HepG2 (cell line): ENCODE measurements at regions not wholly inside any gene's neighbourhood (a gene's known extent, or its start where the extent isn't known, plus 50 kb on each side); places are given as distances from the start of the nearest gene placed in this dataset.

Source experiments
- ATAC-seq: fragments of 200-7000 bp; cut with Tn5 transposase; 3 replicates; pipeline ENCODE4 v1.9.1; 2020; ENCODE audit warnings: mild to moderate bottlenecking, moderate library complexity
- BruUV-seq: library from RNA; stranded (reverse); fragments of 400-500 nt; replicated peaks from 2 replicates; lab custom pipeline; 2021; lab: Mats Ljungman, UMichigan
- CTCF ChIA-PET: fragments of 300-600 bp; formaldehyde crosslinking; extraction: SDS; loops from one replicate; lab custom pipeline; 2021; ENCODE audit warnings: low total read pairs, inconsistent platforms, low intra/inter-chr PET ratio; lab: Yijun Ruan, JAX
- POLR2A ChIA-PET: fragments of 350-600 bp; sonication (Branson Sonifier 250); formaldehyde crosslinking; loops from one replicate; lab custom pipeline; 2020; ENCODE audit warnings: antibody characterized with exemption, inconsistent platforms; lab: Yijun Ruan, JAX
- DNase-seq: peaks from one replicate; pipeline ENCODE4 v3.0.0-alpha.2; 2015; ENCODE audit warnings: low spot score
- FAIRE-seq: peaks from 3 replicates; lab custom pipeline; 2011; peaks lifted over from hg19 to GRCh38; lab: Jason Lieb, UNC
- H2AFZ ChIP-seq: one replicate; pipeline ENCODE4 v1.6.1; 2011; ENCODE audit warnings: low read length, inconsistent platforms
- H3K27ac ChIP-seq: fragments of 300-600 bp; 3 replicates; pipeline ENCODE4 v1.8.0; 2011; ENCODE audit warnings: mixed run types, mild to moderate bottlenecking, mixed read lengths, low read length, inconsistent platforms; ENCODE audit not compliant: insufficient read depth; ENCODE audit errors: extremely low read length
- H3K27me3 ChIP-seq, 2 experiments: fragments of 200-600 bp in 1 of 2; 2 replicates in 1 of 2; 3 replicates in 1 of 2; pipeline versions ENCODE4 v1.6.0 to v1.8.0; 2011; ENCODE audit warnings: low read length in 2 of 2, mild to moderate bottlenecking in 2 of 2, moderate library complexity in 2 of 2, inconsistent platforms in 1 of 2; ENCODE audit not compliant: insufficient read depth in 2 of 2, control insufficient read depth in 1 of 2
- H3K36me3 ChIP-seq, 2 experiments: fragments of 200-600 bp in 1 of 2; replicated peaks in 1 of 2; 2 replicates in 1 of 2; 3 replicates in 1 of 2; pipeline versions ENCODE4 v1.5.1 to v1.8.0; 2011; ENCODE audit warnings: low read length in 2 of 2, inconsistent platforms in 1 of 2; ENCODE audit not compliant: insufficient read depth in 2 of 2, control insufficient read depth in 1 of 2
- H3K4me1 ChIP-seq: 2 replicates; pipeline ENCODE4 v1.5.1; 2012; ENCODE audit warnings: low read length, inconsistent platforms; ENCODE audit not compliant: insufficient read depth
- H3K4me2 ChIP-seq: 2 replicates; pipeline ENCODE4 v1.6.0; 2011; ENCODE audit warnings: low read depth, low read length, inconsistent platforms
- H3K4me3 ChIP-seq, 3 experiments: fragments of 200-600 bp in 1 of 3; sonication (generic), shearing (Covaris generic) in 1 of 3; replicated peaks in 1 of 3; 2 replicates each; pipeline ENCODE4 v1.5.1; 2011 to 2016; ENCODE audit warnings: low read length in 3 of 3, inconsistent platforms in 2 of 3, low read depth in 2 of 3, mild to moderate bottlenecking in 2 of 3, control low read depth in 1 of 3, mixed read lengths in 1 of 3; ENCODE audit not compliant: insufficient read depth in 1 of 3
- H3K79me2 ChIP-seq: one replicate; pipeline ENCODE4 v1.6.1; 2011; ENCODE audit warnings: low read length, inconsistent platforms; ENCODE audit not compliant: insufficient read depth
- H3K9ac ChIP-seq: 2 replicates; pipeline ENCODE4 v1.6.0; 2011; ENCODE audit warnings: mild to moderate bottlenecking, low read depth, low read length, inconsistent platforms; ENCODE audit not compliant: insufficient read depth
- H3K9me3 ChIP-seq: 2 replicates; pipeline ENCODE4 v1.5.1; 2012; ENCODE audit warnings: mild to moderate bottlenecking, low read length
- H4K20me1 ChIP-seq: 2 replicates; pipeline ENCODE4 v1.6.0; 2011; ENCODE audit warnings: inconsistent platforms, mild to moderate bottlenecking, low read length, moderate library complexity; ENCODE audit not compliant: insufficient read depth
- ADNP ChIP-seq: sonication (generic); formaldehyde crosslinking; IDR thresholded peaks from 2 replicates; pipeline ENCODE4 v1.4.0; 2020; ENCODE audit warnings: missing genetic modification reagents
- ATM ChIP-seq: fragments of 450-650 bp; IDR thresholded peaks from 2 replicates; pipeline ENCODE4 v1.7.1; 2017; ENCODE audit warnings: mild to moderate bottlenecking, borderline replicate concordance
- FUBP1 ChIP-seq: sonication (generic); formaldehyde crosslinking; IDR thresholded peaks from 2 replicates; pipeline ENCODE4 v1.5.1; 2020; ENCODE audit warnings: missing genetic modification reagents, mild to moderate bottlenecking, borderline replicate concordance
- KDM3A ChIP-seq: IDR thresholded peaks from 2 replicates; pipeline ENCODE4 v1.6.1; 2018; ENCODE audit warnings: low read depth, missing compliant biosample characterization
- MAF1 ChIP-seq: sonication (generic); formaldehyde crosslinking; IDR thresholded peaks from 2 replicates; pipeline ENCODE4 v1.5.0; 2020; ENCODE audit warnings: missing genetic modification reagents, borderline replicate concordance
- MTA1 ChIP-seq: sonication (generic); formaldehyde crosslinking; IDR thresholded peaks from 2 replicates; pipeline ENCODE4 v1.4.0; 2020; ENCODE audit warnings: missing genetic modification reagents, mild to moderate bottlenecking, borderline replicate concordance
- NFE2 ChIP-seq: sonication (generic); formaldehyde crosslinking; IDR thresholded peaks from 2 replicates; pipeline ENCODE4 v1.4.0; 2020; ENCODE audit warnings: missing genetic modification reagents
- NR3C1 ChIP-seq: sonication (generic); formaldehyde crosslinking; IDR thresholded peaks from 2 replicates; pipeline ENCODE4 v1.4.0; 2020; ENCODE audit warnings: missing genetic modification reagents
- PCBP2 ChIP-seq: fragments of 200-400 bp; formaldehyde crosslinking; optimal IDR thresholded peaks from 2 replicates; pipeline ENCODE3; 2018; ENCODE audit warnings: low read length, low read depth; ENCODE audit not compliant: poor library complexity, severe bottlenecking
- RELA ChIP-seq: sonication (generic); formaldehyde crosslinking; IDR thresholded peaks from 2 replicates; pipeline ENCODE4 v1.4.0; 2020; ENCODE audit warnings: missing genetic modification reagents
- SIX4 ChIP-seq: sonication (generic); formaldehyde crosslinking; IDR thresholded peaks from 2 replicates; pipeline ENCODE4 v1.4.0; 2020; ENCODE audit warnings: missing genetic modification reagents
- ZNF33A ChIP-seq: sonication (generic); formaldehyde crosslinking; IDR thresholded peaks from 2 replicates; pipeline ENCODE4 v1.5.1; 2020; ENCODE audit warnings: missing genetic modification reagents, mild to moderate bottlenecking, moderate library complexity, borderline replicate concordance
- ZNF432 ChIP-seq: sonication (generic); formaldehyde crosslinking; IDR thresholded peaks from 2 replicates; pipeline ENCODE4 v1.5.0; 2020; ENCODE audit warnings: missing genetic modification reagents, mild to moderate bottlenecking, borderline replicate concordance
- ZXDC ChIP-seq: sonication (generic); formaldehyde crosslinking; IDR thresholded peaks from 2 replicates; pipeline ENCODE4 v1.5.0; 2020; ENCODE audit warnings: mild to moderate bottlenecking, missing genetic modification reagents
- WGBS: methylation state at CpG from one replicate; pipeline ENCODE4 v1.1.6; 2017; ENCODE audit warnings: low lambda C conversion rate; 5-methylcytosine and 5-hydroxymethylcytosine counted together
- in situ Hi-C: cut with HindIII; loops from 2 replicates; pipeline ENCODE4 v1.10.0; 2017; ENCODE audit warnings: low pct_unique_long_range_greater_than_20kb; ENCODE audit not compliant: extremely low pct_ligation_motif_present
- intact Hi-C: fragments of 100-400 bp; cut with micrococcal nuclease; formaldehyde crosslinking; loops from one replicate; pipeline ENCODE4 v1.10.0; 2022; ENCODE audit not compliant: unreplicated experiment

- no peak for TF ChIP-seq ZXDC (CRISPR knock-in tag)
- TF ChIP-seq MAF1 (CRISPR knock-in tag) = no peak
- TF ChIP-seq ZNF33A (CRISPR knock-in tag) = no peak
- TF ChIP-seq NR3C1 (CRISPR knock-in tag) = no peak
- no peak for TF ChIP-seq RELA (CRISPR knock-in tag)
- TF ChIP-seq NFE2 (CRISPR knock-in tag) = no peak
- TF ChIP-seq MTA1 (CRISPR knock-in tag) = no peak
- no peak for TF ChIP-seq SIX4 (CRISPR knock-in tag)
- TF ChIP-seq ADNP (CRISPR knock-in tag) = no peak
- TF ChIP-seq FUBP1 = no peak
These were observed 89.1 kb upstream of the GNAO1 start (continued) for GRCh38 chr16:56102183-56102686.

DNA sequence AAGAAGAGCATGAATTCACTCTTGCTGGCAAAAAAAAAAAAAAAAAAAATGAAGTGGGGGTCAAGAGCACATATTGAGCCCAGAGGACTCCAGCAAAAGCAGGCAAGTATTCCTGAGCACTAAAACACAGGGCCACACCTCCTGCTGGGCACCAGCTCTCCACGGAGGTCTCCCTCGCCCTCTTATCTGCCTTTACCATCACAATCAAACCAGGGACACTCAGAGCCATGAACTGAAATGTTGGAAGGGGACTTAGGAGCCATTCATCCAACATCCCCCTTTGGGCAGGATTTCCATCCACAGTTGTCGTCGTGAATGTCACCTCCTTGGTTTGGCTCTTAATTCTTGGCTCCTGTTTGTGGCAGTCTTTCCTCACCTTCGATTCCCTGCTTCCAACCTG is 89.8 kb upstream of the GNAO1 start:
- peaks cover 0 to 17% of the 10 kb centered on the region in 2 experiments; a peak in 2 of 5 replicates for H3K27me3 ChIP-seq
- in situ Hi-C loops (no loop called here), intact Hi-C loops (no loop called here)
- CTCF ChIA-PET = no interaction called here
- 1% methylated on average over 5 of the region's 5 CpGs for WGBS
- no peak overlapping the region for H3K4me2 ChIP-seq
- FAIRE-seq (no peak), ATAC-seq (no peak), DNase-seq (no peak)
- no peaks in the 10 kb centered on the region for H3K36me3 ChIP-seq
- H3K79me2 ChIP-seq = no peaks in the 10 kb centered on the region
- H3K4me3 ChIP-seq = no peak overlapping the region
- H3K9me3 ChIP-seq = no peaks in the 10 kb centered on the region
- POLR2A ChIA-PET = no interaction called here
- no peak overlapping the region for H2AFZ ChIP-seq
- no peak for TF ChIP-seq ZNF432
- TF ChIP-seq KDM3A (CRISPR knock-in tag) = no peak
- TF ChIP-seq PCBP2 = no peak
- no peak for TF ChIP-seq ATM
- no peak overlapping the region for H3K9ac ChIP-seq
- no peaks in the 10 kb centered on the region for H3K4me1 ChIP-seq
- H3K27ac ChIP-seq = no peak overlapping the region
- no peaks in the 10 kb centered on the region for H4K20me1 ChIP-seq
- BruUV-seq = no TSS peak
